ENCODE measurements at regions not wholly inside any gene's neighbourhood (a gene's known extent, or its start where the extent isn't known, plus 50 kb on each side); places are given as distances from the start of the nearest gene placed in this dataset.

GRCh38 chr20:48259456-48259855 lies 474.2 kb upstream of the SULF2 start:
- no peak for DNase-seq (ENCODE audit: low read depth, low spot score)
- TF ChIP-seq CTCF (IDR thresholded peaks at IDR 0.05; ENCODE audit: insufficient read depth, low read length, missing control alignments): no peak
- ChIA-PET CTCF (no interaction called here), POLR2A (no interaction called here)
- no peak overlapping the region for H3K4me3 ChIP-seq (ENCODE audit: low read depth, low read length)

- CTCF ChIA-PET: no interaction called here
- no peak overlapping the region for H3K4me3 ChIP-seq (ENCODE audit: low read depth, low read length)
These were observed 472.6 kb upstream of the SULF2 start for GRCh38 chr20:48257833-48258232.

GRCh38 chr20:48247961-48248360 lies 462.7 kb upstream of the SULF2 start:
- no peak for DNase-seq (ENCODE audit: low read depth, low spot score)
- no peak for TF ChIP-seq CTCF (IDR thresholded peaks at IDR 0.05; ENCODE audit: insufficient read depth, low read length, missing control alignments)
- POLR2A ChIA-PET: no interaction called here
- CTCF ChIA-PET: interaction anchor here (1.2 kb wide), 1 partner anchor 11 kb away, joined by 3 read pairs; no protein-coding TSS in a partner anchor
- H3K4me3 ChIP-seq (ENCODE audit: low read depth, low read length): no peak overlapping the region

More at GRCh38 chr20:48257833-48258232, 472.6 kb upstream of the SULF2 start:
- TF ChIP-seq CTCF (IDR thresholded peaks at IDR 0.05; ENCODE audit: insufficient read depth, low read length, missing control alignments): no peak
- POLR2A ChIA-PET: no interaction called here
- DNase-seq (ENCODE audit: low read depth, low spot score): no peak

GRCh38 chr20:48246061-48246790 lies 460.9 kb upstream of the SULF2 start:
- CTCF ChIA-PET: no interaction called here
- no peak overlapping the region for H3K4me3 ChIP-seq (ENCODE audit: low read depth, low read length)
- POLR2A ChIA-PET: no interaction called here
- DNase-seq (ENCODE audit: low read depth, low spot score): no peak
- TF ChIP-seq CTCF (IDR thresholded peaks at IDR 0.05; ENCODE audit: insufficient read depth, low read length, missing control alignments): no peak

- CTCF ChIA-PET: no interaction called here
These were observed 457.3 kb upstream of the SULF2 start for GRCh38 chr20:48242623-48243022.

GRCh38 chr20:48241482-48241881 lies 456.2 kb upstream of the SULF2 start:
- H3K4me3 ChIP-seq (ENCODE audit: low read depth, low read length): no peak overlapping the region
- no peak for DNase-seq (ENCODE audit: low read depth, low spot score)
- ChIA-PET CTCF (no interaction called here), POLR2A (no interaction called here)
- no peak for TF ChIP-seq CTCF (IDR thresholded peaks at IDR 0.05; ENCODE audit: insufficient read depth, low read length, missing control alignments)

More at GRCh38 chr20:48242623-48243022, 457.3 kb upstream of the SULF2 start:
- DNase-seq (ENCODE audit: low read depth, low spot score): no peak
- POLR2A ChIA-PET: no interaction called here
- H3K4me3 ChIP-seq (ENCODE audit: low read depth, low read length): no peak overlapping the region
- TF ChIP-seq CTCF (IDR thresholded peaks at IDR 0.05; ENCODE audit: insufficient read depth, low read length, missing control alignments): no peak

Measured in AG04449 (cell line).